Common myeloid progenitor, CD34-positive (primary cell): ENCODE measurements at regions not wholly inside any gene's neighbourhood (a gene's known extent, or its start where the extent isn't known, plus 50 kb on each side); places are given as distances from the start of the nearest gene placed in this dataset.

Source experiments
- CTCF ChIA-PET: fragments of 350-600 bp; sonication (Branson Sonifier 250); formaldehyde crosslinking; loops from one replicate; lab custom pipeline; 2021; ENCODE audit warnings: antibody characterized with exemption; lab: Charles Lee
- POLR2A ChIA-PET: fragments of 350-600 bp; sonication (Branson Sonifier 250); formaldehyde crosslinking; loops from one replicate; lab custom pipeline; 2021; ENCODE audit warnings: antibody characterized with exemption; lab: Charles Lee
- DNase-seq, 3 donors: peaks; one replicate each; pipeline versions ENCODE4 v3.0.0 to v3.0.0-alpha.2; 2013
- H3K27ac ChIP-seq, 2 experiments: 1 replicate in 1 of 2; 2 replicates in 1 of 2; pipeline ENCODE4 v1.7.0; 2013; ENCODE audit warnings: inconsistent platforms in 2 of 2, low read length in 2 of 2, mild to moderate bottlenecking in 2 of 2, low read depth in 1 of 2, moderate library complexity in 1 of 2; ENCODE audit not compliant: severe bottlenecking in 2 of 2, insufficient read depth in 1 of 2, poor library complexity in 1 of 2
- H3K27me3 ChIP-seq, 5 experiments: replicated peaks in 2 of 5; 1 replicate in 3 of 5; 2 replicates in 2 of 5; pipeline versions ENCODE4 v1.6.1 to v1.7.0; 2013; ENCODE audit warnings: low read length in 4 of 5, mild to moderate bottlenecking in 2 of 5, moderate library complexity in 2 of 5, inconsistent platforms in 1 of 5; ENCODE audit not compliant: insufficient read depth in 5 of 5, control insufficient read depth in 4 of 5
- H3K36me3 ChIP-seq, 4 experiments: 1 replicate in 2 of 4; 2 replicates in 2 of 4; pipeline versions ENCODE4 v1.6.1 to v1.7.0; 2013; ENCODE audit warnings: low read length in 3 of 4, control low read depth in 1 of 4, mild to moderate bottlenecking in 1 of 4; ENCODE audit not compliant: control insufficient read depth in 4 of 4, insufficient read depth in 4 of 4
- H3K4me1 ChIP-seq, 4 experiments: 1 replicate in 3 of 4; 2 replicates in 1 of 4; pipeline versions ENCODE4 v1.6.1 to v1.7.1; 2013; ENCODE audit warnings: low read length in 3 of 4, mild to moderate bottlenecking in 3 of 4, control low read depth in 1 of 4, inconsistent platforms in 1 of 4, moderate library complexity in 1 of 4; ENCODE audit not compliant: control insufficient read depth in 4 of 4, insufficient read depth in 4 of 4; ENCODE audit errors: control extremely low read depth in 1 of 4
- H3K4me3 ChIP-seq, 7 experiments: 1 replicate in 4 of 7; 2 replicates in 3 of 7; pipeline versions ENCODE4 v1.5.1 to v1.7.0; 2013; ENCODE audit warnings: mild to moderate bottlenecking in 7 of 7, low read length in 6 of 7, moderate library complexity in 6 of 7, inconsistent platforms in 2 of 7, low read depth in 2 of 7, control low read depth in 1 of 7; ENCODE audit not compliant: insufficient read depth in 4 of 7, control insufficient read depth in 1 of 7; ENCODE audit errors: extremely low read depth in 1 of 7
- H3K9me3 ChIP-seq, 5 experiments: 1 replicate in 4 of 5; 2 replicates in 1 of 5; pipeline versions ENCODE4 v1.6.1 to v1.7.1; 2013; ENCODE audit warnings: low read length in 4 of 5, mild to moderate bottlenecking in 2 of 5, inconsistent platforms in 1 of 5, low read depth in 1 of 5, moderate library complexity in 1 of 5; ENCODE audit not compliant: control insufficient read depth in 4 of 5, insufficient read depth in 2 of 5; ENCODE audit errors: control extremely low read depth in 1 of 5
- WGBS: methylation state at CpG from one replicate; pipeline ENCODE4 v1.1.5; 2013; ENCODE audit not compliant: insufficient coverage; 5-methylcytosine and 5-hydroxymethylcytosine counted together

DNA sequence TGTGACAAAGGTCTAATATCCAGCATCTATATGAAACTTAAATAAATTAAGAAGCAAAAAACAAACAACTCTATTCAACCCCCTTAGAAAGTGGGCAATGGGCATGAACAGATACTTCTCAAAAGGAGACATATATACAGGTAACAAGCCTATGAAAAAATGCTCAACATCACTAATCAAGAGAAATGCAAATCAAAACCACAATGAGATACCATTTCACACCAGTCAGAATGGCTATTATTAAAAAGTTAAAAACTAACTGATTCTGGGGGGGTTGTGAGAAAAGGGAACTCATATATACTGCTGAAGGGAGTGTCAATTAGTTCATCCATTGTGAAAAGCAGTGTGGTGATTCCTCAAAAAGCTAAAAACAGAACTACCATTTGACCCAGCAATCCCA lies 198.9 kb downstream of the BMP4 start:
- H3K36me3 ChIP-seq, result no peaks in the 10 kb centered on the region
- CTCF ChIA-PET, result no interaction called here
- H3K9me3 ChIP-seq, result peaks cover 0 to 2% (median 0%) of the 10 kb centered on the region in 5 experiments
- no peaks in the 10 kb centered on the region for H3K4me1 ChIP-seq
- POLR2A ChIA-PET, result interaction anchor here (0.6 kb wide), 1 partner anchor 14 kb away, joined by 4 read pairs; no protein-coding TSS in a partner anchor
- H3K27me3 ChIP-seq, result no peaks in the 10 kb centered on the region
- no peak overlapping the region for H3K4me3 ChIP-seq
- DNase-seq, result no peak
- no peak overlapping the region for H3K27ac ChIP-seq

DNA sequence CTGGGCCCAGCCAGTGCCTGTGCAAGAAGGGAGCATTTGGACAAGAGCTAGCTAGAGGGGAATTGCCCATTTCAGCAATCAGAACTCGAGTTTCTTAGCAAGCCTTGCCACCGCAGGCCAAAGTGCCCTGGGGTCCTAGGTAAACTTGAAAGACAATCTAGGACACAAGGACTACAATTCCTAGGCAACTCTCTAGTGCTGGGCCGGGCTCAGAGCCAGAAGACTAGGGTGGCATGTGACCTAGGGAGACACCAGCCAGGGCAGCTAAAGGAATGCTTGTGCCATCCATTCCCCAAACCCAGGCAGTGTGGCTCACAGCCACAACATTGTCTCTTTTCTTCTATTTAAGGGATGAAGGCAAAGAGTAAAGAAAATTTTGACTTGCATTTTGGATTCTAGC lies 205.0 kb downstream of the BMP4 start:
- WGBS, result 80% methylated on average over 2 of the region's 3 CpGs
- ChIA-PET POLR2A (no interaction called here), CTCF (no interaction called here)
- Histone ChIP-seq H3K4me1 (no peaks in the 10 kb centered on the region), H3K4me3 (no peak overlapping the region), H3K27me3 (no peaks in the 10 kb centered on the region), H3K9me3 (no peaks in the 10 kb centered on the region), H3K27ac (no peak overlapping the region), H3K36me3 (no peaks in the 10 kb centered on the region)
- DNase-seq, result no peak

DNA sequence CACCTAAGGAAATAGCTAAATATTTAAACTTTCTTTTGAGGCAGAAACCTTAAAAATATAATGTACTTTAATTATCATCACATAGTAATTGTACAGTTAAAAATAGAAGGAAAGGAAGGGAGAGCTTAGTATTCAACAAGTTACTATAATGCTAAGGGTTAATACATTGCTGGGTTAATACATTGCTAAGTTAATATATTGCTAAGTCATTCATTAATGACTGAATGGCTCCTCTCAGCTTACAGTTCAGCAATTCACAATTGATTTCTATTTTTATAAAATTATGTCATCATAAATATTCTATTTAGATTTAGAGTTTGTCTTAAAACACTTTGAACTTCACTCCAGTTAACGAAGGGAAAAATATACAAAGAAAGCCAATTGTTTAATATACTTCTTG lies 207.9 kb downstream of the BMP4 start:
- Histone ChIP-seq H3K27me3 (peaks cover 0 to 2% (median 0%) of the 10 kb centered on the region in 5 experiments), H3K4me3 (no peak overlapping the region), H3K4me1 (no peaks in the 10 kb centered on the region), H3K9me3 (no peaks in the 10 kb centered on the region), H3K27ac (no peak overlapping the region), H3K36me3 (no peaks in the 10 kb centered on the region)
- DNase-seq, result no peak
- ChIA-PET POLR2A (no interaction called here), CTCF (no interaction called here)
- WGBS, result no CpG with 5 or more reads among the region's 1 CpG

DNA sequence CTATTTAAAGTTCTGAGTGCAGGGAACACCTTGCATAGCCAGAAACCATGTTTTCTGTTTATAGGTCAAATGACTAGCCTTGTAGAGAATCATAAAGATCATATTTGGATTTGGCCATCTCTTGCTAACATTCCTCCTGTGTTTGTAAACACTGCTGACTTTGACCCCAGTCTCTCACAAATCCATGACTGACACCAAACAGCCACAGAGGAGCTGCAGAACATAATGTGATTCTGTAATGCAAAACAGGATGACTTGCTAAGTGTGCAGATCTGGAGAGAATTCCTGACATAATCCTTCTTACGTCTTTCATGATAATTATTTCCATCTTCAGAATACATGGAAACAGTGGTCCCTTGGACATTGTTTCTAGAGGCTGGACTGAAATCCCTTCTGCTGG lies 211.8 kb downstream of the BMP4 start:
- DNase-seq, result no peak
- POLR2A ChIA-PET, result no interaction called here
- Histone ChIP-seq H3K36me3 (no peaks in the 10 kb centered on the region), H3K9me3 (no peaks in the 10 kb centered on the region), H3K4me3 (no peak overlapping the region), H3K27ac (no peak overlapping the region), H3K4me1 (no peaks in the 10 kb centered on the region), H3K27me3 (peaks cover 0 to 2% (median 0%) of the 10 kb centered on the region in 5 experiments)
- CTCF ChIA-PET, result no interaction called here
- WGBS, result no CpG with 5 or more reads among the region's 1 CpG

GRCh38 chr14:53743371-53743770 lies 213.3 kb downstream of the BMP4 start:
- CTCF ChIA-PET, result no interaction called here
- DNase-seq, result no peak
- Histone ChIP-seq H3K4me3 (no peak overlapping the region), H3K36me3 (no peaks in the 10 kb centered on the region), H3K4me1 (no peaks in the 10 kb centered on the region), H3K27ac (no peak overlapping the region), H3K9me3 (no peaks in the 10 kb centered on the region), H3K27me3 (peaks cover 0 to 2% (median 0%) of the 10 kb centered on the region in 5 experiments)
- POLR2A ChIA-PET, result no interaction called here
- WGBS, result 80% methylated on average over 4 of the region's 5 CpGs

DNA sequence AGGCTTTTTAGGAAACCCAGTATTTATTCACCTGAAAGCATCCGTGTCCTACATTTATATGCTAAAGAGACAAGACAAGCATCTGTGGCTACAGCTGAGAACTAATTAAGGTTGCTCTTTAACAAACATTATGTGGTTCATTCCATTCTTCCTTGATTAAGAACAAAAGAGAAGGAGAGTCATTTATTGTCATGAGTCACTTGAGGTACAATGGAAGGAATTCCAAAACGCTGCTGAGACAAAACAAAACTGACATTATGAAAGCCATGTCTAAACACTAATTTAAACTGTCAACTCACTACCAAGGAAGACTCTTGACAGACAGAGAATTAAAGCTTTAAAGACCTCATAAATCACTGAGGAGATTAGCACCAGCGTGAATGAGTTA lies 214.4 kb downstream of the BMP4 start:
- 43% methylated on average over 1 of the region's 3 CpGs for WGBS
- no peaks in the 10 kb centered on the region for H3K9me3 ChIP-seq
- POLR2A ChIA-PET, result no interaction called here
- no peaks in the 10 kb centered on the region for H3K4me1 ChIP-seq
- H3K27ac ChIP-seq, result no peak overlapping the region
- H3K27me3 ChIP-seq, result peaks cover 0 to 2% (median 0%) of the 10 kb centered on the region in 5 experiments
- CTCF ChIA-PET, result interaction anchor here (0.7 kb wide), 1 partner anchor 580 kb away, joined by 3 read pairs; no protein-coding TSS in a partner anchor
- no peak overlapping the region for H3K4me3 ChIP-seq
- H3K36me3 ChIP-seq, result no peaks in the 10 kb centered on the region
- DNase-seq, result no peak

GRCh38 chr14:53741479-53742232 lies 215.0 kb downstream of the BMP4 start:
- POLR2A ChIA-PET, result no interaction called here

More at GRCh38 chr14:53741479-53742232, 215.0 kb downstream of the BMP4 start:
- Histone ChIP-seq H3K4me3 (no peak overlapping the region), H3K9me3 (no peaks in the 10 kb centered on the region), H3K36me3 (no peaks in the 10 kb centered on the region), H3K4me1 (no peaks in the 10 kb centered on the region), H3K27ac (no peak overlapping the region), H3K27me3 (peaks cover 0 to 2% (median 0%) of the 10 kb centered on the region in 5 experiments)
- CTCF ChIA-PET, result interaction anchor here (0.7 kb wide), 1 partner anchor 581 kb away, joined by 3 read pairs; no protein-coding TSS in a partner anchor
- no peak for DNase-seq
- 71% methylated on average over 3 of the region's 5 CpGs for WGBS
